HCT116 (cell line): ENCODE measurements at regions not wholly inside any gene's neighbourhood (a gene's known extent, or its start where the extent isn't known, plus 50 kb on each side); places are given as distances from the start of the nearest gene placed in this dataset.

Experiments used
- ELF1 ChIP-seq: IDR thresholded peaks from 2 replicates; pipeline ENCODE4 v1.6.1; 2012; ENCODE audit warnings: low read depth, borderline replicate concordance
- POLR2AphosphoS5 ChIP-seq: IDR thresholded peaks from 2 replicates; pipeline ENCODE4 v1.6.1; 2011; ENCODE audit warnings: mild to moderate bottlenecking, low read depth, low read length, moderate library complexity
- SIN3A ChIP-seq: IDR thresholded peaks from 2 replicates; pipeline ENCODE4 v1.6.1; 2012; ENCODE audit warnings: low read depth
- SRF ChIP-seq: IDR thresholded peaks from 2 replicates; pipeline ENCODE4 v1.6.1; 2012; ENCODE audit warnings: low read depth
- ZNF274 ChIP-seq: fragments of 200-500 bp; sonication (Bioruptor generic); IDR thresholded peaks from 2 replicates; pipeline ENCODE4 v1.6.1; 2014; ENCODE audit warnings: mild to moderate bottlenecking, low read depth, low read length, inconsistent platforms
- TF ChIP-seq, protein P1 (sequence below), 3 experiments: fragments of 200-600 bp in 1 of 3; sonication (generic) in 1 of 3; IDR thresholded peaks in 2 of 3; conservative IDR thresholded peaks in 1 of 3; 2 replicates each; pipeline ENCODE4 v1.5.1; 2012 to 2017; ENCODE audit warnings: low read depth in 2 of 3, low read length in 2 of 3, antibody characterized with exemption in 1 of 3, borderline replicate concordance in 1 of 3, control low read depth in 1 of 3, mild to moderate bottlenecking in 1 of 3, mixed read lengths in 1 of 3, mixed run types in 1 of 3, moderate library complexity in 1 of 3; ENCODE audit not compliant: insufficient read depth in 1 of 3
- TF ChIP-seq, protein P2 (sequence below): IDR thresholded peaks from 2 replicates; pipeline ENCODE4 v1.6.1; 2012
- TF ChIP-seq, protein P3 (sequence below): IDR thresholded peaks from 2 replicates; pipeline ENCODE4 v1.6.1; 2012; ENCODE audit warnings: low read depth

DNA sequence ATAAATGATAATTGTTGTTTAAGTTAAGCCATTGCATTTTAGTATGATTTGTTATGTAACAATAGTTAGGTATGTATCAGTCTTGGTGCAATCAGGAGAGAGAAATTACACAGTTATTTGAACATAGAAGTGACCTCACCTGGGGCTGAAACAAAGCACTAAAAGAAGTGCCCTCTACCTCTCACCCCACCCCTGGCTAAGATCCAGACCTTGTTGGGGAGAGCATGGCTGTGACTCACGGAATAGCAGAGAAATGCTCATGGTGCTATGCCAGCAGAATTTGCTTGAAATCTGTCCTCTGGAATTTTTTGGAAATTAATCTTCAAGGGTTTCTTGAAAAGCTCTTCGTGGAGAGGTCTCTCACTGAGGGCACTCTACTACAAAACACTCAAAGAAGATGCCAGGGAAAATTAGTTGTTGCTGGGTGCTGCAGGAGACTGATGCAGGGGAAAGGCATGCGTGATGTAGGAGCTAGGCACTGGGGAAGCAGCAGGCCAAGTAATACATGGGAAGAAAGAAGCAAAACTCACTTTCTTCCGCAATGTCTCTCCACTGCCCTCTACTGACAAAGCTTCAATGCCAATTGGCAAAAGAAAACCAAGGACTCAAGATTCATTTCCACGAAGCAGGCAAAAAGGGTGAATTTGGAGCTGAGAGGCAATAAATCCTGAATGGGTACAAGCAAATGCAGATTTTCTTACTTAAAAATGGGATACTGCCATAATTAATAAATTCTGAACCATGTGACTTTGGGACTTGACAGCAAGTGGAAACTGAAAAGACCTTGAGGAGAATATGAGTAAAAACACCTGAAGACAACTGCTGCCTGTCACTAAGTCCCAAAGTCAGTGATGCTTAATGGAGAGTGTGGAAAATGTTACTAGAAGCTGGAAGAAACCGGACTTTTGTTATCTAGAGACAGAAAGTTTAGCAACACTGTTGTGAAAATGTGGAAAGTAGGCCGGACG lies 136.3 kb upstream of the ZNF184 start:
- TF ChIP-seq ELF1 (no peak; the same call in 1 of the 2 replicates), POLR2AphosphoS5 (no peak), SIN3A (no peak), SRF (no peak), ZNF274 (no peak)
- TF ChIP-seq, protein P1, sequence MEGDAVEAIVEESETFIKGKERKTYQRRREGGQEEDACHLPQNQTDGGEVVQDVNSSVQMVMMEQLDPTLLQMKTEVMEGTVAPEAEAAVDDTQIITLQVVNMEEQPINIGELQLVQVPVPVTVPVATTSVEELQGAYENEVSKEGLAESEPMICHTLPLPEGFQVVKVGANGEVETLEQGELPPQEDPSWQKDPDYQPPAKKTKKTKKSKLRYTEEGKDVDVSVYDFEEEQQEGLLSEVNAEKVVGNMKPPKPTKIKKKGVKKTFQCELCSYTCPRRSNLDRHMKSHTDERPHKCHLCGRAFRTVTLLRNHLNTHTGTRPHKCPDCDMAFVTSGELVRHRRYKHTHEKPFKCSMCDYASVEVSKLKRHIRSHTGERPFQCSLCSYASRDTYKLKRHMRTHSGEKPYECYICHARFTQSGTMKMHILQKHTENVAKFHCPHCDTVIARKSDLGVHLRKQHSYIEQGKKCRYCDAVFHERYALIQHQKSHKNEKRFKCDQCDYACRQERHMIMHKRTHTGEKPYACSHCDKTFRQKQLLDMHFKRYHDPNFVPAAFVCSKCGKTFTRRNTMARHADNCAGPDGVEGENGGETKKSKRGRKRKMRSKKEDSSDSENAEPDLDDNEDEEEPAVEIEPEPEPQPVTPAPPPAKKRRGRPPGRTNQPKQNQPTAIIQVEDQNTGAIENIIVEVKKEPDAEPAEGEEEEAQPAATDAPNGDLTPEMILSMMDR (IDR thresholded peaks at IDR 0.05 in 2 of 3, conservative IDR thresholded peaks at IDR 0.05 in 1 of 3; ENCODE audit: borderline replicate concordance in 1 of 3, insufficient read depth in 1 of 3, low read depth in 2 of 3, low read length in 2 of 3): peak; percentile 75 to 91 (median 83)
- TF ChIP-seq, protein P2, sequence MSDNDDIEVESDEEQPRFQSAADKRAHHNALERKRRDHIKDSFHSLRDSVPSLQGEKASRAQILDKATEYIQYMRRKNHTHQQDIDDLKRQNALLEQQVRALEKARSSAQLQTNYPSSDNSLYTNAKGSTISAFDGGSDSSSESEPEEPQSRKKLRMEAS: peak; percentile 29; the same call in 1 of the 2 replicates
- TF ChIP-seq, protein P3, sequence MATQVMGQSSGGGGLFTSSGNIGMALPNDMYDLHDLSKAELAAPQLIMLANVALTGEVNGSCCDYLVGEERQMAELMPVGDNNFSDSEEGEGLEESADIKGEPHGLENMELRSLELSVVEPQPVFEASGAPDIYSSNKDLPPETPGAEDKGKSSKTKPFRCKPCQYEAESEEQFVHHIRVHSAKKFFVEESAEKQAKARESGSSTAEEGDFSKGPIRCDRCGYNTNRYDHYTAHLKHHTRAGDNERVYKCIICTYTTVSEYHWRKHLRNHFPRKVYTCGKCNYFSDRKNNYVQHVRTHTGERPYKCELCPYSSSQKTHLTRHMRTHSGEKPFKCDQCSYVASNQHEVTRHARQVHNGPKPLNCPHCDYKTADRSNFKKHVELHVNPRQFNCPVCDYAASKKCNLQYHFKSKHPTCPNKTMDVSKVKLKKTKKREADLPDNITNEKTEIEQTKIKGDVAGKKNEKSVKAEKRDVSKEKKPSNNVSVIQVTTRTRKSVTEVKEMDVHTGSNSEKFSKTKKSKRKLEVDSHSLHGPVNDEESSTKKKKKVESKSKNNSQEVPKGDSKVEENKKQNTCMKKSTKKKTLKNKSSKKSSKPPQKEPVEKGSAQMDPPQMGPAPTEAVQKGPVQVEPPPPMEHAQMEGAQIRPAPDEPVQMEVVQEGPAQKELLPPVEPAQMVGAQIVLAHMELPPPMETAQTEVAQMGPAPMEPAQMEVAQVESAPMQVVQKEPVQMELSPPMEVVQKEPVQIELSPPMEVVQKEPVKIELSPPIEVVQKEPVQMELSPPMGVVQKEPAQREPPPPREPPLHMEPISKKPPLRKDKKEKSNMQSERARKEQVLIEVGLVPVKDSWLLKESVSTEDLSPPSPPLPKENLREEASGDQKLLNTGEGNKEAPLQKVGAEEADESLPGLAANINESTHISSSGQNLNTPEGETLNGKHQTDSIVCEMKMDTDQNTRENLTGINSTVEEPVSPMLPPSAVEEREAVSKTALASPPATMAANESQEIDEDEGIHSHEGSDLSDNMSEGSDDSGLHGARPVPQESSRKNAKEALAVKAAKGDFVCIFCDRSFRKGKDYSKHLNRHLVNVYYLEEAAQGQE: no peak
